ENCODE measurements at regions not wholly inside any gene's neighbourhood (a gene's known extent, or its start where the extent isn't known, plus 50 kb on each side); places are given as distances from the start of the nearest gene placed in this dataset.

DNA sequence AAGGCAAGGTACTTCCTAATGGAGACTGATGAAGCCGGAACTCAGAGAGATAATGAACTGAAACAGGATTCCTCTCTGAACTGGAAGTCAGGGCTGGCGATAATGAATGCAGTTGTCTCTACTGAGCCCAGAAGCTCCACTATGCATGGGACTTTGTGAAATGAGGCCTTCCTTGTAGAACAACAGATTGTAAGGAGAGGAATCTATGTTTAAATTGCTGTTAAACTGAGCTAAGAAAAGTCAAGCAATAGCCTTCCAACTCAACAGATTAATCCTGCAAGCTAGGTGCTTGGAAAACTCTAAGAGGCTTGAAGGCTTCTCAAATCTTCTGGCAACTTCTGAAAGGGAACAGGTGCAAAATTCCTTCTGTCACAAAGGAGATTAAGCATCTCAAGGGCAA is 119.5 kb upstream of the ARHGAP5 start:
- TF ChIP-seq, protein P1, sequence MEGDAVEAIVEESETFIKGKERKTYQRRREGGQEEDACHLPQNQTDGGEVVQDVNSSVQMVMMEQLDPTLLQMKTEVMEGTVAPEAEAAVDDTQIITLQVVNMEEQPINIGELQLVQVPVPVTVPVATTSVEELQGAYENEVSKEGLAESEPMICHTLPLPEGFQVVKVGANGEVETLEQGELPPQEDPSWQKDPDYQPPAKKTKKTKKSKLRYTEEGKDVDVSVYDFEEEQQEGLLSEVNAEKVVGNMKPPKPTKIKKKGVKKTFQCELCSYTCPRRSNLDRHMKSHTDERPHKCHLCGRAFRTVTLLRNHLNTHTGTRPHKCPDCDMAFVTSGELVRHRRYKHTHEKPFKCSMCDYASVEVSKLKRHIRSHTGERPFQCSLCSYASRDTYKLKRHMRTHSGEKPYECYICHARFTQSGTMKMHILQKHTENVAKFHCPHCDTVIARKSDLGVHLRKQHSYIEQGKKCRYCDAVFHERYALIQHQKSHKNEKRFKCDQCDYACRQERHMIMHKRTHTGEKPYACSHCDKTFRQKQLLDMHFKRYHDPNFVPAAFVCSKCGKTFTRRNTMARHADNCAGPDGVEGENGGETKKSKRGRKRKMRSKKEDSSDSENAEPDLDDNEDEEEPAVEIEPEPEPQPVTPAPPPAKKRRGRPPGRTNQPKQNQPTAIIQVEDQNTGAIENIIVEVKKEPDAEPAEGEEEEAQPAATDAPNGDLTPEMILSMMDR (IDR thresholded peaks at IDR 0.05; ENCODE audit: low read depth, low read length, poor library complexity, severe bottlenecking): no peak
- no peak for TF ChIP-seq EZH2phosphoT487 (IDR thresholded peaks at IDR 0.05; ENCODE audit: borderline replicate concordance, low read length)

Data from DOHH2 (cell line).